SK-N-MC (cell line): ENCODE measurements at regions not wholly inside any gene's neighbourhood (a gene's known extent, or its start where the extent isn't known, plus 50 kb on each side); places are given as distances from the start of the nearest gene placed in this dataset.

Experiments used
- EZH2 ChIP-seq: fragments of 200-600 bp; sonication (generic); IDR thresholded peaks from one replicate; pipeline ENCODE4 v1.6.1; 2017; ENCODE audit warnings: antibody characterized with exemption
- FOXP2 ChIP-seq: optimal IDR thresholded peaks from 2 replicates; pipeline ENCODE3; 2011; ENCODE audit warnings: mild to moderate bottlenecking, moderate library complexity; ENCODE audit not compliant: insufficient read depth; ENCODE audit errors: extremely low read length, control extremely low read depth
- POLR2AphosphoS5 ChIP-seq: IDR thresholded peaks from 2 replicates; pipeline ENCODE4 v1.6.1; 2012; ENCODE audit warnings: mild to moderate bottlenecking, low read depth, low read length, borderline replicate concordance

DNA sequence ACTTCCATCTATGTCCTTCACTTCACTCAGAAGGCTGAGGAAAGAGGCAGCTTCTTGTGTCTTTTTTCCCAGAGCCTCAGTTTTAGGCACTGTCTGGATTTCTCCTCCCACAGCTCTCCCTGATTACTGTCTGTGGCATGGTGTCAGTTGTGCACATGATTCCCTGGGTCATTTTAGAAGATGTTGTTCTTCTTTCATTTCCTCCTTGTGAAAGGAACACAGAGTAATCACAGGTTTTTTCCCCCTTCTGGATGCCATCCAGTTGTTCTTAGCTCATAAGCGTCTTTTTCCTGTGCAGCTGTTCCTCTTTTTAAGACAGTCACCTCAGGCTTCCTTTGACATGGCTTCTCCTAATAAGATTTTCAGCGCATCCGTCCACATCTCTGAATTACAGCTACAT, 212.2 kb downstream of the FAM181B start:
- TF ChIP-seq EZH2 (no peak), POLR2AphosphoS5 (no peak), FOXP2 (no peak)
